IMR-90 (cell line): ENCODE measurements at regions not wholly inside any gene's neighbourhood (a gene's known extent, or its start where the extent isn't known, plus 50 kb on each side); places are given as distances from the start of the nearest gene placed in this dataset.

Source experiments
- BHLHE40 ChIP-seq: fragments of 150-350 bp; IDR thresholded peaks from 2 replicates; pipeline ENCODE4 v1.6.1; 2016; ENCODE audit warnings: mild to moderate bottlenecking, low read depth, low read length
- CTCF ChIP-seq: conservative IDR thresholded peaks from 2 replicates; pipeline ENCODE4 v1.5.1; 2012; ENCODE audit warnings: mild to moderate bottlenecking, low read depth, low read length, improper control_type of control experiment
- ELK1 ChIP-seq: fragments of 150-350 bp; IDR thresholded peaks from 2 replicates; pipeline ENCODE4 v1.6.1; 2016; ENCODE audit warnings: low read depth, mild to moderate bottlenecking, low read length, moderate library complexity, borderline replicate concordance
- FOS ChIP-seq: fragments of 150-350 bp; IDR thresholded peaks from 2 replicates; pipeline ENCODE4 v1.6.1; 2016; ENCODE audit warnings: low read depth, low read length
- MXI1 ChIP-seq: IDR thresholded peaks from 2 replicates; pipeline ENCODE4 v1.6.1; 2012; ENCODE audit warnings: low read depth, mild to moderate bottlenecking, low read length, moderate library complexity, borderline replicate concordance
- POLR2A ChIP-seq: IDR thresholded peaks from 2 replicates; pipeline ENCODE4 v1.6.1; 2012; ENCODE audit warnings: mild to moderate bottlenecking, low read depth, low read length
- RAD21 ChIP-seq: IDR thresholded peaks from 2 replicates; pipeline ENCODE4 v1.6.1; 2012; ENCODE audit warnings: low read length, improper control_type of control experiment
- RFX5 ChIP-seq: IDR thresholded peaks from 2 replicates; pipeline ENCODE4 v1.8.0; 2012; ENCODE audit warnings: low read depth, mild to moderate bottlenecking, low read length, moderate library complexity
- SMC3 ChIP-seq: fragments of 150-350 bp; IDR thresholded peaks from 2 replicates; pipeline ENCODE4 v1.6.1; 2016; ENCODE audit warnings: low read depth, mild to moderate bottlenecking, antibody characterized with exemption, low read length, moderate library complexity
- USF2 ChIP-seq: fragments of 150-350 bp; IDR thresholded peaks from 2 replicates; pipeline ENCODE4 v1.6.1; 2017; ENCODE audit warnings: mild to moderate bottlenecking, antibody characterized with exemption, low read length, low read depth

GRCh38 chr4:149136951-149137620 lies 678.6 kb downstream of the IQCM start:
- no peak for TF ChIP-seq CTCF
- TF ChIP-seq FOS, result no peak
- TF ChIP-seq BHLHE40, result no peak
- TF ChIP-seq SMC3, result no peak
- no peak for TF ChIP-seq ELK1
- TF ChIP-seq POLR2A, result no peak
- no peak for TF ChIP-seq RAD21
- no peak for TF ChIP-seq MXI1
- TF ChIP-seq RFX5, result no peak
- no peak for TF ChIP-seq USF2
